ENCODE measurements at regions not wholly inside any gene's neighbourhood (a gene's known extent, or its start where the extent isn't known, plus 50 kb on each side); places are given as distances from the start of the nearest gene placed in this dataset.

- Histone ChIP-seq H3K9me3 (replicated peaks in 1 of 2; ENCODE audit: control insufficient read depth in 1 of 2, insufficient read depth in 1 of 2, low read length in 2 of 2) (peaks cover 14 to 17% of the 10 kb centered on the region in 2 donors), H3K4me1 (ENCODE audit: control insufficient read depth in 1 of 2, insufficient read depth in 2 of 2, low read length in 2 of 2) (no peaks in the 10 kb centered on the region), H3K4me2 (replicated peaks; ENCODE audit: extremely low read depth, low read length, poor library complexity, severe bottlenecking) (no peak overlapping the region), H3K36me3 (replicated peaks in 1 of 2; ENCODE audit: control insufficient read depth in 1 of 2, insufficient read depth in 2 of 2, low read length in 2 of 2) (no peaks in the 10 kb centered on the region), H3K27me3 (ENCODE audit: control insufficient read depth in 2 of 2, insufficient read depth in 2 of 2, low read length in 2 of 2) (no peaks in the 10 kb centered on the region), H3K27ac (ENCODE audit: low read depth in 1 of 2, low read length in 2 of 2) (no peak overlapping the region), H4K20me1 (ENCODE audit: insufficient read depth, low read length) (no peaks in the 10 kb centered on the region), H3K9ac (ENCODE audit: insufficient read depth, low read length, poor library complexity, severe bottlenecking) (no peak overlapping the region), H2AFZ (ENCODE audit: insufficient read depth, low read depth, low read length, poor library complexity, severe bottlenecking) (no peak overlapping the region), H3K79me2 (ENCODE audit: insufficient read depth, low read length) (no peaks in the 10 kb centered on the region), H3K4me3 (replicated peaks in 1 of 3; ENCODE audit: low read depth in 2 of 3, low read length in 3 of 3) (no peak overlapping the region)
- H3K4me1 Mint-ChIP-seq = no peaks in the 10 kb centered on the region
- no peak overlapping the region for H3K4me3 Mint-ChIP-seq
- TF ChIP-seq, protein P1, sequence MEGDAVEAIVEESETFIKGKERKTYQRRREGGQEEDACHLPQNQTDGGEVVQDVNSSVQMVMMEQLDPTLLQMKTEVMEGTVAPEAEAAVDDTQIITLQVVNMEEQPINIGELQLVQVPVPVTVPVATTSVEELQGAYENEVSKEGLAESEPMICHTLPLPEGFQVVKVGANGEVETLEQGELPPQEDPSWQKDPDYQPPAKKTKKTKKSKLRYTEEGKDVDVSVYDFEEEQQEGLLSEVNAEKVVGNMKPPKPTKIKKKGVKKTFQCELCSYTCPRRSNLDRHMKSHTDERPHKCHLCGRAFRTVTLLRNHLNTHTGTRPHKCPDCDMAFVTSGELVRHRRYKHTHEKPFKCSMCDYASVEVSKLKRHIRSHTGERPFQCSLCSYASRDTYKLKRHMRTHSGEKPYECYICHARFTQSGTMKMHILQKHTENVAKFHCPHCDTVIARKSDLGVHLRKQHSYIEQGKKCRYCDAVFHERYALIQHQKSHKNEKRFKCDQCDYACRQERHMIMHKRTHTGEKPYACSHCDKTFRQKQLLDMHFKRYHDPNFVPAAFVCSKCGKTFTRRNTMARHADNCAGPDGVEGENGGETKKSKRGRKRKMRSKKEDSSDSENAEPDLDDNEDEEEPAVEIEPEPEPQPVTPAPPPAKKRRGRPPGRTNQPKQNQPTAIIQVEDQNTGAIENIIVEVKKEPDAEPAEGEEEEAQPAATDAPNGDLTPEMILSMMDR (IDR thresholded peaks at IDR 0.05) = no peak
- intact Hi-C loops (cut with micrococcal nuclease) = no loop called here
- H3K27ac Mint-ChIP-seq = no peak overlapping the region
- no peaks in the 10 kb centered on the region for H3K27me3 Mint-ChIP-seq (ENCODE audit: low read depth in 3 of 3)
- 97% methylated on average over 14 of the region's 20 CpGs for WGBS (ENCODE audit: insufficient coverage)
- no peaks in the 10 kb centered on the region for H3K36me3 Mint-ChIP-seq
- DNase-seq = no peak
- peaks cover 2 to 15% (median 5%) of the 10 kb centered on the region in 7 donors for H3K9me3 Mint-ChIP-seq
These were observed 411.0 kb downstream of the OLFM4 start for GRCh38 chr13:53439439-53440225.

GRCh38 chr13:53442979-53443378 is 414.4 kb downstream of the OLFM4 start:
- Histone ChIP-seq H3K9ac (ENCODE audit: insufficient read depth, low read length, poor library complexity, severe bottlenecking) (no peak overlapping the region), H3K27ac (ENCODE audit: low read depth in 1 of 2, low read length in 2 of 2) (no peak overlapping the region), H3K27me3 (ENCODE audit: control insufficient read depth in 2 of 2, insufficient read depth in 2 of 2, low read length in 2 of 2) (no peaks in the 10 kb centered on the region), H3K36me3 (replicated peaks in 1 of 2; ENCODE audit: control insufficient read depth in 1 of 2, insufficient read depth in 2 of 2, low read length in 2 of 2) (no peaks in the 10 kb centered on the region), H3K4me3 (replicated peaks in 1 of 3; ENCODE audit: low read depth in 2 of 3, low read length in 3 of 3) (no peak overlapping the region), H2AFZ (ENCODE audit: insufficient read depth, low read depth, low read length, poor library complexity, severe bottlenecking) (no peak overlapping the region), H3K9me3 (replicated peaks in 1 of 2; ENCODE audit: control insufficient read depth in 1 of 2, insufficient read depth in 1 of 2, low read length in 2 of 2) (peaks cover 20 to 30% of the 10 kb centered on the region in 2 donors), H3K79me2 (ENCODE audit: insufficient read depth, low read length) (no peaks in the 10 kb centered on the region), H4K20me1 (ENCODE audit: insufficient read depth, low read length) (no peaks in the 10 kb centered on the region), H3K4me2 (replicated peaks; ENCODE audit: extremely low read depth, low read length, poor library complexity, severe bottlenecking) (no peak overlapping the region), H3K4me1 (ENCODE audit: control insufficient read depth in 1 of 2, insufficient read depth in 2 of 2, low read length in 2 of 2) (no peaks in the 10 kb centered on the region)
- TF ChIP-seq, protein P1 (IDR thresholded peaks at IDR 0.05) = no peak
- WGBS (ENCODE audit: insufficient coverage) = no CpG with 5 or more reads among the region's 5 CpGs
- Mint-ChIP-seq H3K27me3 (ENCODE audit: low read depth in 3 of 3) (no peaks in the 10 kb centered on the region), H3K9me3 (peaks cover 4 to 17% (median 6%) of the 10 kb centered on the region in 7 donors), H3K36me3 (no peaks in the 10 kb centered on the region), H3K4me1 (no peaks in the 10 kb centered on the region), H3K27ac (no peak overlapping the region), H3K4me3 (no peak overlapping the region)
- intact Hi-C loops (cut with micrococcal nuclease) = no loop called here
- no peak for DNase-seq
